Fibroblast of skin of back (primary cell): ENCODE measurements at regions not wholly inside any gene's neighbourhood (a gene's known extent, or its start where the extent isn't known, plus 50 kb on each side); places are given as distances from the start of the nearest gene placed in this dataset.

Experiments used
- DNase-seq: peaks from one replicate; pipeline ENCODE4 v3.0.0-alpha.2; 2013

DNA sequence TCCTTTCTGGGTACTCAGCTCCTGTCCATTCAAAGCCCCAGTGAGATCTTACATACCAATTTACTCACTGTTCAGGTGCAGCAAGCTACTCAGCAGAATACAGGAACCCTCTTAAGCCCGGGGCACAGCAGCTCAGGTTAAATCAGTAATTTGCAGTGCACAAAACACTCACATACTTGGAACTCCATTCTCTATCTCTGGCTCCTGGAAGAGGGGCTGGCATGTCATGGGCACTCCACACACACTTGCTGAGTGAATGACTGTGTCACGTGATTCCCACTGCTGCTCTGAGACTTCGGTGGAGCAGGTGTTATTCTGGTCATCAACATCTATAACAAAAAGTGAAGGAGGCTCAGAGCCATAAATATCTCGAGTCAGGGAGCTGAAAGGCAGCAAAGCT is 157.3 kb upstream of the BDNF start:
- DNase-seq = no peak

DNA sequence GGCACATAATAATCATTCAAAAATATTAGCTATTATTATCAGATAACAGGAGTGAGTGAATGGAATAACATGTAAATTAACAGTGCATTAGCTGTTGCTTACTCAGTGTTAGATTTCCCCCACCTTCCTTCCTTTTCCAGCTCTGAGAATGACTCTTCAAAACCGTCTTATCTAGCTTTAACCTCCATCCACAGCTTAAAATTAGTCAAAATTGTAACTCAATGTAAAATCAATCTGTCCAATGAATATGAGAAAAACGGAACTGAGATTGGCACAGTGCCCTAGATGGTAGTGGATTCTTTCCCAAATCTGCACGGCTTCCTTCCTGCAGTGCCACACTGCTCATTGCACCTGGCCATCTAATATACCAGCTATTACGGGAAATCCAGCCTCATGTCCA is 156.8 kb upstream of the BDNF start:
- DNase-seq = no peak

DNA sequence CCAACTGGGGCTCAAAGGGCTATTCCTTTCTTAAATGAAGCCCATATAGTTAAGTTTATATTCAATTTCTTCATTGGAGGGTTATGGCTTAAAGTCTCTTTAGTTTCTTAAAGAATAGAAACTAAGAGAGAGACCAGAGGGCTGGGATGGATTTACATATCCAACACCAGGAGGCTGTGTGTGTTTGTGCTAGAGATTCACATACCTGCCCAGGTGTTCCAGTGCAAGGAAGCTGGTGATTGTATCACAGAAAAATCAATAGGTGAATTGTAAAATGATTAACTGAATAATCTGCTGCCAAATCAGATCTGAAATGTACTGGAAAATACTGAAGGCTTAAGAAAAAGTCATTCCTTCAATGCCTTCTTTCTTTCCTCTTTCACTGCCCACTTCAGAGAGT is 148.2 kb upstream of the BDNF start:
- no peak for DNase-seq

DNA sequence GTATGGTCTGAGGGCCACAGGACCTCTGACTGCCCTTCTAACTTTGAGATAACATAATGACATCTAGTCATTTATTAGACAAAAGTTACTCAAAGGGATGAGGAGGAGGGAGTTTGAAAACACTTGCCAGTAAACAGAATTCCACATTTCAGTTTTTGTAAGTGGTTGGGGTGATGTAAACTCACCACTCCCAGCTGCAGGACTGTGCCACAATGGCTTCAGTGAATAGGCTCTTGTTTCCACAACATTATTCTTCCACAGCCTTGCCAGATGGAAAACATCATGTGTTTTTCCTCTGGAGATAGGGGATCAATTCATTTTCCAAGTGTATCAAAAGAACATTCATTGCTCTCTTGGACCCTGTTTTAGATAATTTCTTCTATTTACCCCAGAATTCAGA is 147.2 kb upstream of the BDNF start:
- no peak for DNase-seq

DNA sequence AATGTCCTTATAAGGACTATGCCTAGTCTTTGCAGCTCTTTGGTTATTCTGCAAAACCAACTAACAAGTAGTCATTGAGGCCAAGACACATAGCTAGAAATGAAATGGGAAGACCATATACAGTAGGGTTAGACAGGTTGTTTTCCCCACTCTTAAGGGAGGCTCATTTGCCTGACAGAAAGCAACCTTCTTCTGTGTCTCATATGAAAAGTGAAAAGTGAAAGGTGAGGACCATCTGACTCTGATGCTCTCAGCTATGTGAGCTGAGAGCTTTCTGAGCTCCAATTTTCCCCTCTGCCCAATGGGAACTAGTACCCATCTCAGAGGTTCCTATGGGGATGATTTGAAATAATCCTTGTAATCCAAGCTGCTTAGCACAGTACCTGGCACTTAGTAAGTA is 142.0 kb upstream of the BDNF start:
- DNase-seq = no peak

DNA sequence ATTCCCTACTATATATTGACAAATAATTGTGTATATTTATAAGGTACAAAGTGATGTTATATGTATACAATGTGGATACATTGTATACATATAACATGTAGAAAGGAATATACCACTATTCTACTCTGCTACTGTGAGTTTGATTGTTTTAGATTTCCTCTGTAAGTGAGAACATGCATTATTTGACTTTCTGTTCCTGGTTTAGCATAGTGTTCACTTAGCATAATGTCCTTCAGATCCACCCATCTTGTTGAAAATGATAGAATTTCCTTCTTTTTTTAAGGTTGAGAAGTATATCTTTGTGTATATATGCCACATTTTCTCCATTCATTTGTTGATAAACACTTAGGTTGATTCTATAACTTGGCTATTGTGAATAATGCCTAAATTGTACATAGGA is 140.8 kb upstream of the BDNF start:
- DNase-seq = no peak

DNA sequence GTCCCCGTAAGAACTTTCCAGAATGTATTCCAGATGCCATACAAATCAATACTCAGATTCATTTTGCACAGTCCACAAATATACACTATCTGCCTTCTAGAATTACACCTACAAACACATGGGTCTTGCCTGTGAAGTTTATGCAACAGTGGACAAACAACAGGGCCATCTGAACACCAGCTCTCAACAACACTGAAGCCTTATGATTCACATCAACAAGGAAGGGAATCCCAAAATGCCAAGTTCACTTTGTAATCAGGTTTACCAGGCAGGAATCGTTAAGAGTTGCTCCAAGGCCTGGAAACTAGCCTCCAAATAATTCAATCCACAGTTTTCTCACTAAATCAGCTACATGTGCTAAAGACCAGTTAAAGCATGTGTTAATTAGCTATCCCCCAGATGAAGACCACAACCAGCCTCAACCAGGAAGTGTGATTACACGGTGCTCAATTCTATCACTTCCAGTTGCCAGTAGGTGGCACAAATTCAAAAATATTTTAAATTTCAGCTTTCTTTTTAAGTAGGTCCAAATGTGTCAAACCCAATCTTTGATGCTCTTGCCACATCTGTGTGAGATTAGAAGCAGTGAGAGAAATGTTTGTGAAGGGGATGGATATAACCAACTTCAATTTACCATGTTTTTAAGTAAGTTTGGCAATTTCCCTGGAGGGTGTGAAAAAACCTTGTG is 139.1 kb upstream of the BDNF start:
- DNase-seq = peak; percentile 29

DNA sequence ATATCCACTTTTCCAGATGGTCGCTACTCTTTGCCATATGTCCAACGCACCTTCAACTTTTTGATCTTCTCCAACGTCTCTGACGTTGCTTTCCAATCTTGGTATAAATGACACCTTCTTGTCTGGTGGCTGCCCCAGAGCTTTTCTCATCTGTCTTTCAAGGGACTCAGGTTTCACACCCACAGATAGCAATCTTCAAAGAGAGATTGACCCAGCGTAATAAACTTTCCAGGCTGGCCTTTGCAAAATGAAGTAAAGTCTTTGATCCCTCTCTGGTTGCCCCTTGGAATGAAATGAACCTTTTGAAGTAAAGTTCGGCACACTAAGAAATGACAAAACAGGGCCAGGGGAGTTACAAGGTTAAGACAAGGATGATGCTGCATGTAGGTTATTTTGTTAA is 138.4 kb upstream of the BDNF start:
- DNase-seq = no peak

DNA sequence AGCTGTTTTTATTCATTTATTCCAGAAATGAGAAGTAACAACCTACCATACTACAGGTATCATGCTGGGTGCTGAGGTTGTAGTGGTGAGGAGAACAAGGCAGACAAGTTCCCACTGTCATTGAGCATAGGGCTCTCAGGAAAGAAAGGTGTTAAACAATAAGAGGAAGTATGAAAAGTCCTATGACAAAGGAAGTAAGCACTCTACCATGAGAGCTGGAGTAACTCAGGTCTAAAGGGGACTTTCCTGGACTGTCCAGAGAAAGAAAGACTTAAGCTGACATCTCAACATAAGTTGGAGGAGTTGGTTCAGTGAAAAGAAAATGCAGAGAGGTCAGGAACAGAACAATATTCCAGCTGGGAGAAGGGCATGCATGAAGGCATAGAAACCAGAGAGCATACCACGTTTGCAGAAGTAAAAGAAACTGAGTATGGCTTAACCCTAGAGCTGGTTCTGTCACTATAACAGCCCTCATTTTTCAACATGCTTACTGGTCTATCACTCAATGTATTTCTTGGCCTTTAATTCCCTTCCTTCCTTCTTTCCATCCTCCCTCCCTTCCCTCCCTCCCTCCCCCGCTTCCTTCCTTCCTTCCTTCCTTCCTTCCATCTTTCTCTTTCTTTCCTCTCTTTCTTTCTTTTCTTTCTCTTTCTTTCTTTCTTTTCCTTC is 137.8 kb upstream of the BDNF start:
- no peak for DNase-seq

DNA sequence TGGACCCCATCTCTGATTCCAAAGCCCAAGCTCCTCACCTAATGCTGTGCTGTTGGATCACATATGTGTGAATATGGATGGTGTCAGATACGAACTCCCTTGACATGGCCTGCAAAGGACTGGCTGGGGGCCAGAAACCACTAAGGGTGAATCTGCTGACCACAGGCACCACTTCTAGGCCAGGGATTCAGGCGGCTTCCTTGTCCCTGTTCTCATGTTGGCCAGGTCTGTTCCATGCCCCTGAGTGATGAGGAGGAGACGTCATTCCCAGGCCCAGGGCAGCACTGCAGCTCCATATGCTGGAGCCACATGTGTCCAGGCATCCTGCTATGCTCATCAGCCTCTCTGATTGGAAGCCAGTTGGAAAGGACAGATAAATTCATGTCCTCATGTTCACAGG is 130.0 kb upstream of the BDNF start:
- no peak for DNase-seq

DNA sequence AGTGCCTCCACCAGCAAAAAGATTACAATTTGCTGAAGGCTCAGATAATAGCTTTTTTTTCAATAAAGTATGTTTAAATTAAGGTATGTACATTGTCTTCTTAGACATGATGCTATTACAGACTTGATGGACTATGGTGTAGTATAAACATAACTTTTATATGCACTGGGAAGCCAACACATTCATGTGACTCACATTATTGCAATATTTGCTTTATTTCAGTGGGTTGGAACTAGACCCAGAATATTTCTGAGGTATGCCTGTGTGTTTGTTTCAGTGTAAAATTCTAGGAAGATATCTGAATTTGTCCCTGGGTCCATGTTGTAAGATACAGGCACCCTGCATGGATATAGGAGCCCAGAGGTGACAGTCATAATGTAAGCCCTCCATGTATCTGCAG is 120.0 kb upstream of the BDNF start:
- DNase-seq = peak; percentile 39

DNA sequence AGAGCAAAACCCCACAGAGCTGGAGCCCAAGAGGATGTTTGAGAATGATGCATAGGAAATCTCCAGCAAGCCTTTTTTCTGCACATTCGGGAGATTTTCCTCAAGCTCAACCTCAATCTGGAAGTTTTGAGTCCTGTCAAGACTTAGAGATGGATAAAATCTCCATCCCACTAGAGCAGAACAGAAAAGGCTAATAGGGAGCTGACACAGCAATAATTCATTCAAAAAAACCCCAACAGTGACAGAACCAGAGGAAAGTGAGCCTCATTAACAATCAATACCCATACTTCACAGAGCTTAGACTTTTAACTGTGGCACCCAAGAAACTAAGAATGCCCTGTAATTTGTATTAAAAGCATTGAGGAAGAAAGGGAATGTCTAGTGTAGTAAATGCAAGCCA is 115.9 kb upstream of the BDNF start:
- no peak for DNase-seq

DNA sequence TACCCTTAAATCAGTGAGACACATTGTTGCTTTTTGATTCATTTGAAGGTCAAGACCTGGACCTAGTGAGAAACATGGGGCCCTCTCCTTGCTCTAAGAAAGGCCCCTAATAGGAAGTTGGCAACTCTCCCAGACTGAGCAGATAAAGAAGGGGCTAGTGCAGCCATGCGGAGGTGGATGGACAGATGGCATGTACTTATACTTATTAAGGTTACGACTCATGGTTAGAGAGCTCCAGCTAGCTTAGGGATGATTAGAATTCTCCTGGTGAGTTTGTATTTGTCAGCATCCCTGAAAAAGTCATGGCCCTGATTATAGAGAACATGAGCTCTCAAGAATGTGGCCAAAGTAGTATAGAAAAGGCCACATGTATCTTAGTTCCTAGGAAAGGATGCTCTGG is 112.1 kb upstream of the BDNF start:
- no peak for DNase-seq

DNA sequence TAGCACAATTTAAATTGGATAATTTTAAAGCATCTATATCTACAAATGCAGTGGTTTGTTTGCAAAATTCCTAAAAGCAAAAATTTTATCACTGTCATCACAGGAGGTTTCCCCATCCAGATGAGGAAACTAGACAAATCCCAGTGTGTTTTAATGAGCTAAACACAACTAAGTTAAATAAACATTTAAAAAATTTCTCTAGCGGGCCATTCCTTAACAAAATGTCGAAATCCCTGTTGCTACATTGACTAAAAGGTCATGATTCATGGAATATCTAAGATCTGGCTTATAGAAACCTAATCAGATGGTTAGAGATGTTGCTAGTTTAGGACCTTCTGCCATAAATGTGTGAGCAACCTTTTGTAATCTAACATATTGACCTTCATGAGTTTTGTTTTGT is 107.3 kb upstream of the BDNF start:
- no peak for DNase-seq

DNA sequence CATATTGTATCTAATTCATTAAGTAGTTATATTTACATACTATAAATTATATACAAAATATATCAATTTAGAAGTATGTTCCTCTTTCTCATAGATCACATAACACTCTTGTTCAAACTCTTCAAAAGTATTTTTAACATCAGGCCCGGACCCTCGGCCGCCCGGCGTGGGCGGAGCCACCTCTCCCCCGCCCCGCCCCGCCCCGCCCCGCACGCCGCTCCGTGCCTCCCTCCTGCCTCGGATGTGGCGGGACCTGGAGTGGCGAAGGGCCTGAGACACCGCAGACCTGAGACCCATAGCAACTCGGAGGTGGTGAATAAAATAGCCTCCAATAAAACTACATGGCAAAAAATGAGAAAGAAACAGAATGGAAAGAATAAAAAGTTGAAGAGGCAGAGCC is 105.9 kb upstream of the BDNF start:
- DNase-seq = no peak

DNA sequence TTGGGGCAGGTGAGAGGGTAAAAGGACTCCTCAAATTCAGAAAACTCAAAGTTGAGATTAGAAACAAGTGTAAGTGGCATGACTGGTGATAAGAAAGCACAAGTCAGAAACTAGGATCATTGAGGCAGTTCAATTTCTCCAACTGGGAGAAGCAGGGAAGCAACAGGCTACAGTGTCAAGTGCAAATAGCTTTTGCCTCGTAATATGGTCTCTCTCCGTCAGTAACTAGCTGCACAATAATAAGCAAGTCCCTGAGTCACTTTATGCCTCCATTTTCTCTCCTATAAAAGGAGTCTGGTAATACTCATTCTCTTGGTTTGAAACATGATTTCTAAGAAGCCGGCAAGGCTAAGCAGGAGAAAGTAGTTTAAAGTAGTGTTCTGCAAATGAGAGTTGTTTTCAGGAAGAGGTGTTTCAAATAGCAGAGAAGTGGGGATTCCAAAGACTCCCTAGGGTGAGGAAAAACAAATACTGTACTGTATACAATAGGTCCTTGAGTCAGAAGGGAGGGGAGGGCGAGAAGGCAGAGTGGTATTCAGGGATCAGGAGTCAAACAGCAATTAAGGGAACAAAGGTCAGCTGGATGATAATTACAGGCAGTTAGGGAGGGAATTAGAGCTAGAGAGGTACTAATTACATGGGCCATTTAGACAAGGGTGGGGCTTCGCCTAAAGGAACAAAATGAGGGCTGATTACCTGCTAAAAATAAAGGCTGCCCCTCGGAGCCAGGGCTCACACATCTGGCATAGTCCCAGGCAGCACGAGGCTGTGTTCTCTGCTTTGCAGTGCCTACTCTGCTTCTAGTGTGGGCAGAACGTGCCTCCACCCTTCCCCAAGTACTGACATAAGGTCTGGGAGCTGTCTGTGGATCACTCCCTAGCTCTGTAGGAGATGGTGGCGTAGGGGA is 96.0 kb upstream of the BDNF start:
- no peak for DNase-seq

DNA sequence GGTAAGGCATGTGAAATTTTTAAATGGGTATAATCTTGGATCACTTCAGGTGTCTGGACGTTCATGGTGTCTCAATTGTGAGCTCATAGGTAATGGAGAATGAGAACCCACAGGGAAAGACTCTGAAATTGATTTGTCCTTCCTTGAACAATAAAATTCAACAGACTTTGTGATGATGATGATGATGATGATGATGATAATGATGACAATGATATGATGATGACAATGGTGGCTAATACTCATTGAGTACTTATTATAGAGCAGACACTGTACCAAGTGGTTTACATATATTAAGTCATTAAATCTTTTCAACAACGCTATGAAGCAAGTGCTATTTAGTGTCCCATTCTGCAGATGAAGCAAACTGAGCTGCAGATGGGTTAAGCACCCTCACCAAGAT is 86.6 kb upstream of the BDNF start:
- DNase-seq = no peak

DNA sequence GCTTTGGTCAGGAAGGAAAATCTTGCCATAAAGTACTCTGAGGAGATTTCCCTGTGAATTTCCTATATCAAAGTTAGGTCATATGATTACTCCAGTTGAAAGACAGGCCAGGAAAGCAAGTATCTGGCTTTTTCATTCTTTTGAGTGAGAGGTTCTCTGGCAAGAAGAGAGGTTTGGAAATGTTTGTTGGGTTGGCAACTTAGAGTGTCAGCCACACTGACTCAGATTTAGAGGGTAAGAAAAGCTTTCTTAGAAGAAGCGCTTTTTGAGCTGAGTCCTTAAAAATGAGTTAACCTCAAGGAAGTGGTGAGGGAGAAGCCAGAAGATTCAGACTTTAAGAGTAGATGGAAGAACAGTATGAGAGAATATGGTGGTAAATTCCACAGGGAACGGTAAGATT is 86.1 kb upstream of the BDNF start:
- no peak for DNase-seq

DNA sequence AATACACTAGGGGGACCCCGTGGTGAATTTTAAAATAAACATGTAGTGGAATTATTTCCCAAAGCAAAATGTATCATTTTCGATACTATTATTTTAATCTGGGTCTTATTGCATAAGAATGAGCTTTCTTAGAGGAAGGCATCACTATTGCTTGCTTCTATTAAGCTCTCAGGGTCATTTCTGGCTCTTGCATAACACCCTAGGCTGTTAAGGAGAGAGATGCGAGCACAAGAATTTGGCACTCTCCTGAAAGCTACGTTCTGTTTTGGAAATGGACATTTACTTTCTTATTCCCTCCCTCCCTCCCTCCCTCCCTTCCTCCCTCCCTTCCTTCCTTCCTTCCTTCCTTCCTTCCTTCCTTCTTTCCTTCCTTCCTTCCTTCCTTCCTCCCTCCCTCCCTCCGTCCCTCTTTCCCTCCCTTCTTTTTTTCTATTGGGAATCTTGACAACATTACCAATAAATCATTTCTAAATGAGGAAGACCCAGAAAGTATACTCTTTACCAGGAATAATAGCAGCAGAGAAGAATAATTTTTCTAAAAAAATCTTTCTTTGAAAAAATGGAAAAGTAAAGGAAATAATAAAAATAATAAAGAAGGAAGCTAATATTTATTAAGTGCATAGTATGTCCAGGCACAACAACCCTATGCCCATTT is 83.6 kb upstream of the BDNF start:
- DNase-seq = no peak

DNA sequence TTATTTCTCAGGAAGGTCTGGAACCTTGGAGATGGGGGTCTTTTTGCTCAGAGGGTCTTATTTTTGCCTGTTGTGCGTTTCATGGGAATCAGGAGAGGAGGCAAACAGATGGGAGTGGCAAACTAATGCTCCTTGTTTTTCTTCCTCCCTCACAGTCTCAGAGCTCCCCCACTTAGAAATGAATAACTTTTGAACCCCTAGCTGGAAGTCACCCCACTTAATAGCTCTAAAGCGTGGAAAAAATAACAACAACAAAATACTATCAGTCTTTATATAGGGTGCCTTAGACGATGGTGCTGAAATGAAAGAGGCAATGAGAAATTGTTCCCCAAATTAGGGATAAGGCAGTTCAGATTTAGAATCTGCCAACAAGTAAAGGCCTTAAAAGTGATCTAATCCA is 76.8 kb upstream of the BDNF start:
- peak; percentile 12 for DNase-seq

DNA sequence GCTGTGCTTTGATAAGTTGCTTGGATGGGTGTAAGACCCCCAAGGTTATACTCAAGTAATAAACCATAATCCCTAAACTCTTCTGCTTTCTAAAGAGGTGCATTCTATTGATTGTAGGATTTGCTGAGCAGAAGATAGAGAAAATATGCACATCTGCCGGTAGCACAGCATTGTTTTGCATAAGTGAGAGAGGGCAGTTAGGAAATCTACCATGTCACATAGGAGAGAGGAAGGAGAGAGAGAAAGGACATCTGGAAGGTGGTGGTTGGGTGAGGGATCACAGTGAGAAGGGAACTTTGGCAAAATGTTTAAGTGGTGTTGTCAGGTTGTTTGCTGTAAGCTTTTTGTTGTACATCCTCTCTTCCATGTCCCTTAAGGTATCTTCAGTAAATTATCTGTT is 73.6 kb upstream of the BDNF start:
- no peak for DNase-seq

DNA sequence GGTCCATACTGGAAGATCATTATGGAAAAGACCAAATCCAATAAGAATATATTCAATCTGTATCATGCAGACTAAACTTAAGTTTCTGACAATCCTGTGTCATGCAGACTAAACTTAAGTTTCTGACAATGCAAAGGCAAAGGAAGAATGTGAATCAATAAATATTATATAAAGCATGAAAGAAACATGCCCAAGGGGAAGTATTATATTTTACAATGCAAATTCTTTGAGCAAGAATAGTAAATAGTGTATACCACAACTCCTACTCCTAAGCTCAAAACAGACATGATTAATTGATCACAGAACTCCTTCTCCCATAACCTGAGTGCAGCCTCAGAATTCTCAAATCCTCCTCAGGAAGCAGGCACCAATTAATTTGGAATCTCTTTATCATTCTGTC is 71.3 kb upstream of the BDNF start:
- no peak for DNase-seq

DNA sequence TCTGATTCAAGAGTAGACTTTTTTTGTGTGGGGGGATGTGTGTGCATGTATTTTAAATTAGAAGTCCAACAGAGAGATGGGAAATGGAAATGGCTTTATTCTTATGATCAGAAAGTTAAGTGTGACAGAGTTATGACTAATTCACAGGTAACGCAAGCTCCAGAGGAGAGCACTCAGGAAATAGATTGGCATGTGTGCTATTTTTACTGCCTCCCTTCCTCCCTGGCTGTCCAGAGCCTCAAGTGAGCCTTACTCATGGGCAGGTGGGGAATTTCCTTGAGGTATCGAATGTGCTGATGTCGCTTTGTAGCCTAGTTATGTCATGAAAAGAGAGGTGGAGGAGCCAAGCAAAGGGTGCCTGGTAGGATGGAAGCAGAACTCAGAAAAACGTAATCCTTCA is 70.3 kb upstream of the BDNF start:
- DNase-seq = no peak
